ENCODE measurements at regions not wholly inside any gene's neighbourhood (a gene's known extent, or its start where the extent isn't known, plus 50 kb on each side); places are given as distances from the start of the nearest gene placed in this dataset.

DNA sequence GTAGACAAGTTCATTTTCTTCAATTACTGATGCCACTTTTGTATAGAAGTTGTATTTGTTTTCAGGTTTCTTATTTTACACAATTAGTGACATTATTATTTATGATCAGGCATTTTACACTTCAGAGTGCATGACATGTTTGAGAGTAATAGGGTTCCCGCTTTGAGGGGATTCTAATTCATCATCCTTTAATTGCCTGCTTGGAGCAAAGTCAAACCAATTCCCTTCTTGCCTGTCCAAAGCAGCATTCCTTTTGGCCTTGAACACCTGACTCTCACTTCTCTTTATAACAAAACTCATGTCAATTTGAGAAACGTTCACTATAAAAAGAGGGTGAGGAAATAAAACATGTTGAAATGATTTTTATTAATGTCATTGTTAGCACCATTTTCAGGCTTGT, 1149.4 kb downstream of the NXPH1 start:
- TF ChIP-seq, protein P1, sequence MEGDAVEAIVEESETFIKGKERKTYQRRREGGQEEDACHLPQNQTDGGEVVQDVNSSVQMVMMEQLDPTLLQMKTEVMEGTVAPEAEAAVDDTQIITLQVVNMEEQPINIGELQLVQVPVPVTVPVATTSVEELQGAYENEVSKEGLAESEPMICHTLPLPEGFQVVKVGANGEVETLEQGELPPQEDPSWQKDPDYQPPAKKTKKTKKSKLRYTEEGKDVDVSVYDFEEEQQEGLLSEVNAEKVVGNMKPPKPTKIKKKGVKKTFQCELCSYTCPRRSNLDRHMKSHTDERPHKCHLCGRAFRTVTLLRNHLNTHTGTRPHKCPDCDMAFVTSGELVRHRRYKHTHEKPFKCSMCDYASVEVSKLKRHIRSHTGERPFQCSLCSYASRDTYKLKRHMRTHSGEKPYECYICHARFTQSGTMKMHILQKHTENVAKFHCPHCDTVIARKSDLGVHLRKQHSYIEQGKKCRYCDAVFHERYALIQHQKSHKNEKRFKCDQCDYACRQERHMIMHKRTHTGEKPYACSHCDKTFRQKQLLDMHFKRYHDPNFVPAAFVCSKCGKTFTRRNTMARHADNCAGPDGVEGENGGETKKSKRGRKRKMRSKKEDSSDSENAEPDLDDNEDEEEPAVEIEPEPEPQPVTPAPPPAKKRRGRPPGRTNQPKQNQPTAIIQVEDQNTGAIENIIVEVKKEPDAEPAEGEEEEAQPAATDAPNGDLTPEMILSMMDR (IDR thresholded peaks at IDR 0.05; ENCODE audit: low read length): no peak
- no peak for TF ChIP-seq EZH2 (IDR thresholded peaks at IDR 0.05; ENCODE audit: borderline replicate concordance, low read length)

Data from OCI-LY1 (cell line).